Fibroblast of skin of abdomen (primary cell): ENCODE measurements at regions not wholly inside any gene's neighbourhood (a gene's known extent, or its start where the extent isn't known, plus 50 kb on each side); places are given as distances from the start of the nearest gene placed in this dataset.

Experiments
- DNase-seq: peaks from one replicate; pipeline ENCODE4 v3.0.0-alpha.2; 2013

DNA sequence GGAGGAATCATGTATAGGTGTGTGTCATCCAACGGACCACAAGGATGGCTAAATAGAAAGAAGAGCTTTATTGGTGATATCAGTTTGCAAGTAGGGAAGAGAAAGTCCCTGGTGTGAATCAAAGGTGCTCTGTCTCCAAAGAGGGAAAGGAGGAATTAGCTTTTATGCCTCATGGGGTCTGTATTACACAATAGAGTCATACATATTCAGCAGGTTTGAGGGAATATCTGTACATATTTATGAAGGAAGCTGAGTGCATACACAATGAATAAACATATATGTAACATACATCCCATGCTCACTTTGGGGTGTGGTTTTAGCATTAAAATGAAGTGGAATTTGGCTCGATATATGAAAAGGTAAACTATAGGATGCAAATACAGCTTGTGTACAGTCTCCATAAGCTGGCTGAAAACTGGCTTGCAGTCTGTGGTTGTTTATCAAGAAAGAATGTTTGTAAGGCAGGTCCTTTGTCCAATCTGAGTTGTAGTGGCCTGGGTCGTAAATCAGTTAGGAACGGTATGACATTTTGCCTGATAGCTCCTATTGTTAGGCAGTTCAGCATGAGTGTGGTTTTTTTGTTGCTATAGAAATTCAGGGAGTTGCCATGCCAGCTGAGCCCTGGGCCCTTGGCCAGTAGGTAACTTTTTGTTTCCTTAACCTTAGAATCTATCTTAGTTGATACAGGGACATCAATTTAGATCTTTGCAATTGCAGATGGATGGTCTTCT lies 198.0 kb upstream of the ZP4 start:
- no peak for DNase-seq

DNA sequence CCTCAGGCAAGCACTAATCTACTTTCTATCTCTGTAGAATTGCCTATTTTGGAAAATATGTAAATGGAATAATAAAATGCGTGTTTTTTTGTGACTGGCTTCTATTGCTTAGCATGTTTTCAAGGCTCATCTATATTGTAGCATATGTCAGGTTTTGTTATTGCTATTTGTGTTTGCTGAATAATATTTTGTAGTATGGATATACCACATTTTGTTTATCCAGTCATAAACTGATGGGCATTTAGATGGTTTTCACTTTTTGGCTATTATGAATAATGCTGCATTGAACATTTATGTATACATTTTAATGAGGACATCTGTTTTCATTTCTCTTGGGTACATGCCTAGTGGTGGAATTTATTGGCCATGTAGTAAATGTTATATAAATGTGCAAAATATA lies 183.3 kb upstream of the ZP4 start:
- no peak for DNase-seq

DNA sequence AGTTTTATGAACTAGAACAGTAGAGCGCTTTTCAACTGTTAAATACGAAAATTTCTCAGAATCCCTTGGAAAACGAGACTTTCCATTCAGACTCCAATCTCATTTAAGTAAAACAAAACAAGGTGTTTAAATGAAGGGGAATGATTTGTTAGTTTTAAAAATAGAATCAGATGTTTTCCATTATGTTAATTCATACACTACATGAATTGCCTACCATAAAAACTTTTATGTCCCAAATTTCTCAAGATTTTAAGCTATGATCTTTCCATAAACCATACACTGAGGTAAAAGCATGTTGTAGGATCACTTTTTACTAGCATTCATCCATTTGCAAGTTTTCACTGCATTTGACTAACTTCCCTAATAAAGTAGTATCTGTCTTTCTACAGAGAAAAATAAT lies 180.3 kb upstream of the ZP4 start:
- no peak for DNase-seq

DNA sequence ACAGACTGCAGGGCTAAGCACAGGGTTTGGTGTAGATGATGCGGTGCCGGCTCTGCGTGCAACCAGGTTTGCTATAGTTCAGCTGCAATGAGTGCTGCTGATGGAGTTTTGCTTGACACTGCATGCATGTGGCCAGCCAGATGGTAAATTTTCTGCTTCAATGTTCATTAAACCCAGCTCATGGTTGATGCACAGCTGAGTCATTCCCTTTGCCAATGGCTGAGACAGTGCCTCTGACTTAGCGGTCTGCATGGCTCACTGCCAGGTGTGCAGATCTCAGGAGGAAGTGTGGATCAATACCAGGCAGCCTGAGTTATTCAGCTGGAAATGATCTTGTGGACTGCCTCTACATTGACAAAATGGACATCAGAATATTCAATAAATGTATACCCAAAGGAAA lies 172.7 kb upstream of the ZP4 start:
- DNase-seq, result peak; percentile 94

DNA sequence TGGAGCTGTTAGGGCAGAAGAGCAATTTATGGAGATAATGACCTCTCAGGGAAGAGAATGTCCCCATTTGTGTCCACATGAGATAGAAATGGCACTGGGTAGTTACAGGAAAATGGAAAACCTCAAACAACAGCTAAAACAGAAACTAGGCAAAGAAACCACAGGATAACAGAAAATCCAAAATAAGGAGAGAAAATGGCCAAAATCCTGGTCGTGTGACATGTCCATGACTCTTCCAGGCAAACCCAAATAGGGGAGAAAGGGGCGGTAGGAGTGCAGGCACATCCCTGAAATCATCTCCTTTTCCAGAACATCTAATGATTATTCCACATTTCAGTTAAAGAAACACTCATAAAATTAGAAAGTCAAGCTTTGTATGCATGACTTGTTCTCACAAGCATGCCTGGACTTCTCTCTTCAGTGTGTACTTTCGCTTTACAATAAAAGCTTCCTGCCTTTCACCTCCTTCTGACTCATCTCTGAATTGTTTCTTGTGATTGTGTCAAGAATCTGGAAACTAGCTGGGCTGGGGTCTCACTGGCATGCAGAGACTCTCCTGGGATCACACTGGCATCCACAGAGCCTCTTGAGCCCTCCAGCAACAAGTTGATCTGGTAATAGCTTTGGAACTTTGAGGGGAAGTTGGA lies 171.4 kb upstream of the ZP4 start:
- peak; percentile 76 for DNase-seq

DNA sequence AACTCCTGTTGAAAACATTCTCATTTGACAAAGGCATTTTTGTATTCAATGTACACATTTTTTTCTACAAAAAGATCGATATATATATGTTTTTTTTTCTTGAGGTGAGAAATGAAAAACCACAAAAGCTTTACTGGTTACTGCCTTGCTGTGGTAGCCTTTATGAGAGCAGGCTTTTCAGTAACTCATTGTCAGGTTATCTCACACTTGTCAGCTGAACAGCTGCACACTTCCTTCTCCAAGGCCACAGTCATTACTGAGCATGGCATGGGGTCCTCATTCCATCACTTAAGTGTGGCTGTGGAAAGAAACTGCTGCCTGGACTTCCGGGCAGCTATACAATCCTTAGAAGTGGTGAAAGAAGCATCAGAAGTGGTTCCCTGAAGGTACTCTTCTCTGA lies 169.3 kb upstream of the ZP4 start:
- DNase-seq, result no peak

DNA sequence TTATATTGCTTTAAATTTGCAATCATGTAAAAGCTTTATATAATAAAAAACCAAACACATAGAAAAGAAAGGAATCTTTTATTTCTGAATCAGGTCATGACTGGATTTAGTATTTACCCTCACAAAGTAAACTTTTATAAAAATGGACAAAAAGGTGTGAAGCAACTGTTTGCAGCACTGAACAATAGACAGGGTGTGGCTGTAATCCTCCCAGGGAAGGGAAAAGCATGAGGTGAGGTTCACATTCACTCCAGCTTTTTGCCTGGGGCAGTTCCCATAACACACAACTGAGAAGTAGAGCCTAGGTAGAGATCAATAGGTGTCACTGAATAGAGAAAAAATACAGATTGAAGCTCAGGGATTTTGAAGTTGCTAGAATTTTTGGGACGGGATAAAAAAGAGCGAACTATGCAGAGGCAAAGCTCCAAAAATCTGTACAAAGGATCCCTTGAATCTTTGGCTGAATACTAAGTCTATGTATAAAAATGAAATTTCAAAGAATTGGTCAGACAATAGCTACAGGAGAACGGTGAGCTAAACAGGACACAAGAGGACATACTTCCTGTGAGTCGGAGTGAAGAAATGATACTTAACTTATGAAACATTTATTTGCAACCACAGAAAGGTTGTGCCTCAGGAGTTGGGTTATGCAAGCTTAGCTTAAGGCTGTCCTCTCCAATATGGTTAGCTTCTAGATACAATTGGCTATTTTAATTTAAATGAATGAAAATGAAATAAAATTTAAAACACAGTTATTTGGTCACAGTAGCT lies 162.0 kb upstream of the ZP4 start:
- peak; percentile 61 for DNase-seq

DNA sequence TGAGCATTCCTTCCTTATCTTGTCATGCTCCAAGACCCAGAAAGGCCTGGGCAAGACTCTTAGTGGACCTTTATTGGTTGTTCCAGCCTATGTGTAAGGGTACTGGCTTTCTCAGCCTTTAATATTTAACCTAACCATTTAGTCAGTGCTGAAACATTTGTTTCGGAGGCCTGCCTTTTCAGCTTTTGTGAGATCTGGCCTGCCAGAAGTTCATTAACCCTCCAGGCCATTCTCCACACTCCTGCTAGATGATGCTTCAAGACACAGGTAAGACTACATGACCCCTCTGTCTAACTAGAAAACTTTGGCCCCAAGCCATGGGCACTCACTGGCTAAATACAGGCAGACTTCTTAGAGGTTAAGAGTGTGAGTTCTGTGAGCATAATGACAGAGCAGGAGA lies 138.4 kb upstream of the ZP4 start:
- DNase-seq, result no peak

DNA sequence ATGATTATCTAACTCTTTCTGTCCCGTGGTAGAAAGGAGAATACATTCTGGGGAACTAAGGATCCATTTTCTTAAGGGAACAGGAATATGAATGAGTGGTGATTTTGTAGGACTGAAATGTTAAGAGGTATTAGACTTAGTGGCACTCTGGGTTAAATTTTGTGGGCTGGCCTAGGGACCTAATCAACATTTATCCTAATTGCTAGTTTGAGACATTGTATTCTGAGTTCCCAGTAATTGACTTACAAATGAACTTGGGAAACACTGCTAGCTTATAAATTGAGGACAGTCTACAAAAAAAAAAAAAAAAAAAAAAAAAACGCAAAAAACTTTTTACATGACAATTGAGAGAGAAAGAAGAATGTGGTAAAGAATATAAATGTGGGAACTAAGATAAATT lies 136.6 kb upstream of the ZP4 start:
- DNase-seq, result no peak

DNA sequence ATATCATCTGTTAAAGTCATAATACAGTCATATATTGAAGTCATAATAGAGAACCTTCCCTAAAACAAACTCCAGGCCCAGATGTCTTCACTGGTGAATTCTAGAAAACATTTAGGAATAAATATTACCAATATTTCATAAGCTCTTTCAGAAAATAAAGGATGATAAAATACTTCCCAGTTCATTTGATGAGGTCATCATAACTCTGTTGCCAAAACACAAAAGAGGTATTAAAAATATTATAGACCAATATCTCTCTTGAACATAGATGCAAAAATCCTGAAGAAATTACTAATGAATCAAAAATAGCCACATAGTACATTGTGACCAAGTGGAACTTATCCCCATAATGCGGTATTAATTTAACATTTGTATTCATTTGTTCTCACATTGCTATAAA lies 132.4 kb upstream of the ZP4 start:
- DNase-seq, result no peak

DNA sequence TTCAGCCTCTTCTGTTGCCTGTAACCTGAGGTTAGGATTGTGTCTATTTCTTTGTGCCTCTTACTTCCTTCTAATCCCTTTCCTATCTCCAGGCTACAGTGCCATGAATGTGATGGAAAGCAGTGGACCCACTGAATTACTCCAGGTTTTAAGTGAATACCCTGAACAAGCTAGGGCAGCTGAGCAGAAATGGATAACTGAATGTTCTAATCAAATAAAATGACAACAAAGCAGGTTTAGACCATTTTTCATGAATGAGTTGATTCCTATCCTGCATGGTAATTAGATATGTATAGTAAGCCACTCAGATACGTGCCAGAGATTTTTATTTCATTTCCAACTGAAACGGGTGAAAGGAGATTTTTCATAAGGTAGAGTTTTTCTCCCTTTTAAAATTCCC lies 127.5 kb upstream of the ZP4 start:
- DNase-seq, result no peak

DNA sequence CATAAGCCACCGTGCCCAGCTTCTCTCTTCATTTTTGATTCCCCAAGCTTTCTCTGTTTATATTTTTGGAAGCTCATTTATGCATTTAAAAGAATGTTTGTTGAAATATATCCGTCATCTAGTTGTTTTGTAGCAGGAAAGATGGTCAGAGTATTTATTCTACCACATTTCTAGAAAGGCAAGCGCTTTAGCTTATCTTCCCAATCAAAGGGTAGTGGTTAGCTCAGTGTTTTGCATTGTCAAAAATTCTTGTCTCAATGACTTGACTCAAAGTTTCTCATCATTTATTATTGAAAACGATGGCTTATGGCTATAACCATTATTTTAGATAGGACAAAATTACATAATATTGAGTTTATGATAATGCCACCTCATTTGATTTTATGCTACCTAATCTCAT lies 116.1 kb upstream of the ZP4 start:
- no peak for DNase-seq

DNA sequence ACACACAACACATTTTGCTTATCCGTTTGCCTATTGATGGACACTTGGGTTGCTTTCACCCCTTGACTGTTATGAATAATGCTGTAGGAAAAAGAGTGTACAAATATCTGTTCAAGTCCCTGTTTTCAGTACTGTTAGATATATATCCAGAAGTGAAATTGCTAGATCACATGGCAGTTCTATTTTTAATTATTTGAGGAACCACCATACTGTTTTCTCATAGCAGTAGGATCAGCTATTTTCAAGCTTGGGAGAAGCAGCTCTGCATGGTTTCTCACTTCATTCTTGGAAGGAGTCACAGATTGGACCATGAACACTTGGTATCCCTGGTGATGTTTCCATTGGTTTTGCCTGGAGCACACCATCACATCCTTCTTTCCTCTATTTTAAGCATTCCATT lies 114.4 kb upstream of the ZP4 start:
- DNase-seq, result no peak

DNA sequence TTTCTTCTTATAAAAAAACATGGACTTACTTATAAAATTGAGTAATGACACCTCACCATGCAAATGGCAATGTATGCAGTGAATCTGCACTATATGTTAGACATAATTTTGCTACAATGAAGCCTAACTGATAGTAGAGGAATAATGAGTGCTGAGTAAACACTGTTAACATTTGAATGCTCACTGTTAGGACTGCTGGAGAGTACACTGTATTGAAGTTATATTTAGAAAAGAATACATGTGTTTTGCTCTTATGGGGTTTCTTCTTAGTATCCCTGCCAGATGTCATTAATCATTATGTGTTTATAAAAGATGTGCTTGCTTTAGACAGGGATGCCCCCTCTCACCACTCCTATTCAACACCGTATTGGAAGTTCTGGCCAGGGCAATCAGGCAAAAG lies 111.1 kb upstream of the ZP4 start:
- DNase-seq, result no peak

DNA sequence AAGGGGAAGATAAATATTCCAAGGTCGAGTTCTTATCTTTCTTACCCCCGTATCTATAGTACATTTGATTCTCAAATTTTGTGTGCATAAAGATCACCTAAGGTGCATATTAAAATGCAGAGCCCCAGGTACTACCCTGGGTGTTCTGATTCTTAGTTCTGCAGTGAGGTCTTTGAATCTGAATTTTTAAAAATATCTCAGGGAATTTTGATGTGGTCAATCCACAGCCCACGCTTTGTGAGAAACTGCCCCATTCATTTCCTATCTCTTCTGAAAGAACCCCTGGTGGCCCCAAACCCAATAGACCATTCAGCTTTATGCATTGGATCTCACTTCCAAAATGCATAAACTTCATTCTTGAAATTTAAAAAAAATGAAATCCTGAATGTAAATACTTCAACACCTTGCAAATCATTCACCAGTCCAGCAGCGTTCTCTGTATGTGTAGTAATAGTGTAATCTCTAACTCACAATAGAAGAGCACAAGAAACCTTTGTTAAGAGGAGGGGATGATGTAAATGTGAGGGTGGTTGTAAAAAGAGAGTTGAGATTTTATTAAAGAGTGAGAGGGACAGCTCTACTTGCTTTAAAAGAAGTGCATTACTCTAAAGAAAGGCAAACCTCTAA lies 108.8 kb upstream of the ZP4 start:
- DNase-seq, result no peak

DNA sequence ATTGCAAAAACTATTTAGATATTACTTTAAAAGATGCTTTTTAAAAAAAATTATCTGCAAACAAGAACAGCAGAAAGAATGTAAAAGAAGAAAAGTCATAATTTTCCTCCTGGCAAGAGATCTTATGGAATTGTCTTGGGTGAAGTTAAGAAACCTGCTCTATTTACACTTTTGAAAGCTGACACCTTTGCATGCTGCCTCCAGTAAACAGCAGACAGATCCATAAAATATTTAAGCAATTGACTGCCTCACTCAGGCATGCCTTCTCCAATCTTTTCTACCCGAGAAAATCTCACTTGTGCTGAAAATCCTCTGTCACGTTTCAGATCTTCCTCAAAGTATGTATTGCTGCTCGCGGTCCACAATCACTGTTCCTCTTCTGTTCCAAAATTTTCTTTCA lies 107.9 kb upstream of the ZP4 start:
- no peak for DNase-seq

DNA sequence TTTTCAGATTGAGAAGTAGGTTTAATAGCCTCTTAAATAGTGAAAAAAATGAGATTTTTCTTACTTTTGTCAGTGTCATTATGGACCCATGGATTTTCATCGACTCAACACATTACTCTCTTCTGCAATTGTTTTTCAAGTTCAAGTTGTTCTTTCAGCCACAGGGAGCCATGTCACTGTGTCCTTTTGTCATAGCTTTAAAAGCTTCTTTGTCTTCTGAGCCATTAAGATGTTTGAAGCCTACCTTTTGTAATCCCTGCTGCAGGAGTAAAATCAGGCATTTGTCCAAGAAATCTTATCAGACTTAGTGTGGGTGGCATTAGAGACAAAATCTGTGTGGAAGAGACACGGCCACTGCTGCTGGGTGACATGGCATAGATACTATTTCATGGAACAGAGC lies 92.8 kb upstream of the ZP4 start:
- no peak for DNase-seq

DNA sequence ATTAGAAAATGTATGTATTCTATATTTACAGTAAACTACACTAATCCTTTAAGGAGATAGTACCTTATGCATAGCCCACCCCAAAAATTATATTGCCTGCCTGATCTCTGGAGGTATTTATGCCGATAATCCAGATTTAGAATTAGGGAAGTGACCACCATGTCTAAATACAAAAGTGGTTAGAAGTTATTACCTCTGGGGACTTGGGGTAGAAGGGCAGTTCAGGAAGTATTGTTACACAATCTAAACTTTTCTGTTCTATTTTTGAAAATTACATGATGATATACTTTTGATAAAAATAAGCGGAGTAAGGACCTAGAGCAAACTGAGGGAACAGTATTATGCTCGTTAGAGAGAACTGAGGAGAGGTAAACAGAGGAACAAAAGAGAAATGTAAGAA lies 90.5 kb upstream of the ZP4 start:
- DNase-seq, result no peak

DNA sequence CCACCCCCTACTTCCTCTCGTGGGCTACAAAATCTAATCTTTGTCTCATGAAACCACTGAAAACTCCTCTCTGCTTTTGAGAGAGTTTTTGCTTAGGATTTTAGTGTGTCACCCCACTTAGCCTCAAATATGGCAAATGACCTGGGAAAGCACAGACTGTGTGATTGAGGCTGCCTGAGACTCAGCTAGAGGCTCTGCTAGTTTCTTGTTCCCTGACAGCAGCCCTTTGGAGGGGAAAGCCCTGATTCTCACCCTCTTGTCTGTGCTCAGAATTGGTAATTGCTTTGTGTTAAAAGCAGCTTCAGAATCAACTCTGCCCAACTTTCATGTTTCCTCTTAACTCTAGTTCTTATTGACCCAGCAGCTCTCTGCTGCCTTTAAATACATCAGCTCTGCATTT lies 85.6 kb upstream of the ZP4 start:
- no peak for DNase-seq

DNA sequence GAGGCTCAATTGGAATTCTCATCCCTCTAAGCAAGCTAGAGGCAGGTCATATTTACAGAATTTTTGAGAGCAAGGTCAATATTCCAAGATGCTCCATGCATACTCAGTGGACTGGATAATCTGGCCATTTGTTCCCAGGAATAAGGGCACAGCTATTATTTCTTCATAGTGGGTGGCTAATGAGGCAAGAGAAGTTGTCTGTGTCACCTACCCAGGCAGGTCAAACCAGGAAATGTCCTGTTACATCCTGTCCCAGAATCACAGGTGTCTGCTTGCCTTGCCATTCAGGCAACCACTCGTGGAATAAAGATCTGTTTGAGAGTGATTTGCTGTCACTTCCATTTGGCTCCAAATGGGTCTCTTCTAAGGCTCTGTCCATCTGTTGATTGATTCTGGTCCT lies 85.2 kb upstream of the ZP4 start:
- DNase-seq, result no peak

DNA sequence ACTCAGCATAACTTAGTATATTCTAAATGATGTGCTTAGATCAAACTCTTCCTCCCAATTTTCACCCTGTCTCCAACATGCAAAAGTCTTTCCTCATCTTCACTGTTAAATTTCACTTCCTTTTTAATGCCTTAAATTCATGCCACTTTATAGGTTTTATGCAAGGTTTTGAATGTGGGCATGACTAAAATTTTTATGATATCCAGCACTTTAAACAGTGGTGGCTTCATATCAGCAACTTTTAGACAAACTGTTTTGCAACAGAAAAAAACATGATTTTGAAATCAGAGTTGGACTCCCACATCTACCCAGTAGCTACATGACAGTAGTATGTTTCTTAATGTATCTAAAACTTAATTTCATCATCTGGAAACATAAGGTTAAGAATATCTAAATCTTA lies 84.7 kb upstream of the ZP4 start:
- DNase-seq, result no peak

DNA sequence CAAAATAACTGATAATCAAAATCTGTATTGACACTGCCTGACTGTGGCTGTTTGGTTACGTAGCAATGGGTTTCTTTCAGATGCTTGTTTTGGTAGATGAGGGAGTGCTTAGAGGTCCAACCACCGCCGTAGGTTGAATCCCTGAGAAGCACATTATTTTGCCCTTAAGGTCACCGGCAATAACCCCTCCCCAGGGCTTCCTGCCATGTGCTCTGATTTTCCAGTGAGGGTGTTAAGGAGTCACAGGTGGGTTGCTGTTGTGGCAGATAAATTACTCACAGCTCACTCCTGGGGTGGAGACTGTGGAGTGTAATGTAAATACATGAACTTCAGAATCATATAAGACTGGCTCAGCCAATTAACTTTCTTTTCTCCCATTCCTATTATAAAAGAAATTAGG lies 81.5 kb upstream of the ZP4 start:
- DNase-seq, result no peak

DNA sequence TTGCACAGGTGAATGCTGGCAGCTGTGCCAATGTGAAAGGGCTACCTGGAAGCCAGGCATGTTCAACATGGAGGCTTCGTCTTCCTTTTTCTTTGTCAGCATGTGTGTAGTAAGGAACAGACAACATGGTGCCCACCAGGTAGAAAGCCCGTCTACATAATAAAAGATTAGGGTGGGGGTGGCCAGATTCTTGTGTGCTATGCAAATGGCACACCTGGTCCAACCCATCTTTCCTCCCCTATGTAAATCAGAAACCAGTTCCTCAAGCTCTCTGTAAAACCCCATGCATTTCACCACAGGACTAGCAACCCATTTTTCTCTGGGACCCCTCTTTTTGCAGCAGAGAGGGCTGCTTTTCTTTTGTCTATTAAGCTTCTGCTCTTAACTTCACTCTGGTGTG lies 72.3 kb upstream of the ZP4 start:
- DNase-seq, result no peak

DNA sequence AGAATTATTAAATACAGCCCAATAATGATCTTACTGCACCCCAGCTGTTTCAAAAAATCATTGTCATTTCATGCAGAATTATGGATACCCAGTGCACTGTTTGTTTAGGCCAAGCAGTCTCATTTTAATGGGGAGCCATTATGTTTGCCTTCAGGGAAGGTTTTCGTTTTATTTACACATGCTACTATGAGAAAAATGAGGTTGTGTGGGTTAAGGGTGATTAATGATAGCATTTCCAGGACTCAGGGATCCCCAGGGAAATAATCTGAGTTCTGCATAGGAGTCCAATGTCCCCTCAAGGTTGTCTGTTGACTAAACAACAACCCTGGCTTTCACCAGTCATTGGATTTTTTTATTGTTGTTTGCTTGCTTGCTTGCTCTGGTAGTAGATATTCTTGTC lies 71.0 kb upstream of the ZP4 start:
- no peak for DNase-seq
